Stomach (tissue), 4 donors: ENCODE measurements at regions not wholly inside any gene's neighbourhood (a gene's known extent, or its start where the extent isn't known, plus 50 kb on each side); places are given as distances from the start of the nearest gene placed in this dataset.

Experiments used
- CTCF ChIP-seq, 7 experiments: fragments of 450-650 bp in 4 of 7; fragments of 200-600 bp in 3 of 7; sonication (generic) in 3 of 7; IDR thresholded peaks; one replicate each; pipeline ENCODE4 v1.5.1; 2016 to 2019; ENCODE audit warnings: antibody characterized with exemption in 7 of 7, control low read depth in 2 of 7, mild to moderate bottlenecking in 1 of 7
- POLR2A ChIP-seq, 4 donors: fragments of 450-650 bp; IDR thresholded peaks; one replicate each; pipeline ENCODE4 v1.6.1; 2016; ENCODE audit warnings: antibody characterized with exemption in 4 of 4, control low read depth in 2 of 4, mild to moderate bottlenecking in 1 of 4, moderate library complexity in 1 of 4
- POLR2AphosphoS5 ChIP-seq, 3 donors: sonication (generic); formaldehyde crosslinking; IDR thresholded peaks; one replicate each; pipeline ENCODE4 v1.6.1; 2016; ENCODE audit warnings: antibody characterized with exemption in 3 of 3

GRCh38 chr2:134131681-134132489 is 122.0 kb upstream of the MGAT5 start:
- TF ChIP-seq CTCF (IDR thresholded peaks at IDR 0.05) (no peak), POLR2A (IDR thresholded peaks at IDR 0.05) (no peak), POLR2AphosphoS5 (IDR thresholded peaks at IDR 0.05) (no peak)
